RWPE2 (cell line): ENCODE measurements at regions not wholly inside any gene's neighbourhood (a gene's known extent, or its start where the extent isn't known, plus 50 kb on each side); places are given as distances from the start of the nearest gene placed in this dataset.

Source experiments
- ATAC-seq: fragments of 200-7000 bp; cut with Tn5 transposase; 3 replicates; pipeline ENCODE4 v1.9.1; 2021; ENCODE audit warnings: low read depth
- DNase-seq: peaks from one replicate; pipeline ENCODE4 v3.0.0-alpha.2; 2020; ENCODE audit warnings: low spot score
- H3K27ac ChIP-seq: fragments of 450-650 bp; 2 replicates; pipeline ENCODE4 v1.5.1; 2017; ENCODE audit warnings: mild to moderate bottlenecking; ENCODE audit not compliant: poor library complexity, severe bottlenecking
- H3K27me3 ChIP-seq: fragments of 250-450 bp; sonication (Bioruptor Pico); 2 replicates; pipeline ENCODE4 v1.5.1; 2021; ENCODE audit warnings: mild to moderate bottlenecking, moderate library complexity; ENCODE audit not compliant: insufficient read depth, poor library complexity, severe bottlenecking
- H3K36me3 ChIP-seq: fragments of 250-450 bp; sonication (Bioruptor Pico); 2 replicates; pipeline ENCODE4 v1.5.1; 2020; ENCODE audit warnings: low read depth, mild to moderate bottlenecking, moderate library complexity
- H3K4me1 ChIP-seq: fragments of 250-450 bp; sonication (Bioruptor Pico); 2 replicates; pipeline ENCODE4 v1.5.1; 2021; ENCODE audit warnings: mild to moderate bottlenecking, moderate library complexity; ENCODE audit not compliant: insufficient read depth, poor library complexity, severe bottlenecking
- H3K4me3 ChIP-seq: fragments of 250-450 bp; sonication (Bioruptor Pico); 2 replicates; pipeline ENCODE4 v1.5.1; 2021; ENCODE audit warnings: mild to moderate bottlenecking, moderate library complexity; ENCODE audit not compliant: severe bottlenecking
- H3K9me3 ChIP-seq: fragments of 250-450 bp; sonication (Bioruptor Pico); 2 replicates; pipeline ENCODE4 v1.5.1; 2021; ENCODE audit warnings: mild to moderate bottlenecking, moderate library complexity; ENCODE audit not compliant: severe bottlenecking
- CTCF ChIP-seq: fragments of 450-650 bp; IDR thresholded peaks from one replicate; pipeline ENCODE4 v1.5.1; 2017; ENCODE audit warnings: mild to moderate bottlenecking, moderate library complexity; ENCODE audit not compliant: poor library complexity, severe bottlenecking

- ATAC-seq = no peak
Observed at GRCh38 chr13:99724633-99725517, 223.6 kb downstream of the TM9SF2 start.

GRCh38 chr13:99723878-99724277 lies 222.6 kb downstream of the TM9SF2 start:
- TF ChIP-seq CTCF = no peak
- ATAC-seq (no peak), DNase-seq (no peak)
- Histone ChIP-seq H3K27ac (no peak overlapping the region), H3K4me1 (no peaks in the 10 kb centered on the region), H3K27me3 (no peaks in the 10 kb centered on the region), H3K9me3 (no peaks in the 10 kb centered on the region), H3K4me3 (no peak overlapping the region), H3K36me3 (no peaks in the 10 kb centered on the region)

More at GRCh38 chr13:99724633-99725517, 223.6 kb downstream of the TM9SF2 start:
- Histone ChIP-seq H3K4me1 (no peaks in the 10 kb centered on the region), H3K27me3 (no peaks in the 10 kb centered on the region), H3K4me3 (no peak overlapping the region), H3K27ac (no peak overlapping the region), H3K36me3 (no peaks in the 10 kb centered on the region), H3K9me3 (no peaks in the 10 kb centered on the region)
- no peak for DNase-seq
- TF ChIP-seq CTCF = no peak

- no peaks in the 10 kb centered on the region for H3K4me1 ChIP-seq
- ATAC-seq (no peak), DNase-seq (no peak)
- H3K36me3 ChIP-seq = no peaks in the 10 kb centered on the region
- H3K27ac ChIP-seq = no peak overlapping the region
- no peaks in the 10 kb centered on the region for H3K9me3 ChIP-seq
- no peaks in the 10 kb centered on the region for H3K27me3 ChIP-seq
- H3K4me3 ChIP-seq = no peak overlapping the region
- TF ChIP-seq CTCF = no peak
Observed at GRCh38 chr13:99722931-99723330, 221.7 kb downstream of the TM9SF2 start.

GRCh38 chr13:99722338-99722818 lies 221.1 kb downstream of the TM9SF2 start:
- H3K9me3 ChIP-seq = no peaks in the 10 kb centered on the region
- no peaks in the 10 kb centered on the region for H3K36me3 ChIP-seq
- ATAC-seq (no peak), DNase-seq (no peak)
- H3K4me1 ChIP-seq = no peaks in the 10 kb centered on the region
- H3K27me3 ChIP-seq = no peaks in the 10 kb centered on the region
- no peak for TF ChIP-seq CTCF
- H3K27ac ChIP-seq = no peak overlapping the region
- H3K4me3 ChIP-seq = no peak overlapping the region
